Neural cell (in vitro differentiated cells): ENCODE measurements at regions not wholly inside any gene's neighbourhood (a gene's known extent, or its start where the extent isn't known, plus 50 kb on each side); places are given as distances from the start of the nearest gene placed in this dataset.

Source experiments
- H2AFZ ChIP-seq: fragments of 200-600, 300-800 bp; sonication (generic), shearing (Covaris generic); 2 replicates; pipeline ENCODE4 v1.6.0; 2014; ENCODE audit warnings: low read depth, mild to moderate bottlenecking, antibody characterized with exemption, low read length, moderate library complexity
- H3F3A ChIP-seq: fragments of 200-600 bp; shearing (Covaris generic); 2 replicates; pipeline ENCODE4 v1.6.1; 2016; ENCODE audit warnings: mild to moderate bottlenecking, moderate library complexity, mixed read lengths, antibody characterized with exemption, low read length; ENCODE audit not compliant: insufficient read depth, poor library complexity, severe bottlenecking
- H3K27ac ChIP-seq: fragments of 200-600, 300-800 bp; sonication (generic), shearing (Covaris generic); 2 replicates; pipeline ENCODE4 v1.5.1; 2014; ENCODE audit warnings: mild to moderate bottlenecking, low read length, moderate library complexity
- H3K27me3 ChIP-seq: fragments of 300-800, 200-600 bp; sonication (generic), shearing (Covaris generic); 2 replicates; pipeline ENCODE4 v1.6.0; 2014; ENCODE audit warnings: mild to moderate bottlenecking, low read depth, low read length, moderate library complexity; ENCODE audit not compliant: insufficient read depth
- H3K36me3 ChIP-seq: fragments of 300-800, 200-600 bp; sonication (generic), shearing (Covaris generic); 2 replicates; pipeline ENCODE4 v1.5.1; 2014; ENCODE audit warnings: mild to moderate bottlenecking, antibody characterized with exemption, low read length, moderate library complexity; ENCODE audit not compliant: insufficient read depth
- H3K4me2 ChIP-seq: fragments of 300-800, 200-600 bp; sonication (generic), shearing (Covaris generic); 2 replicates; pipeline ENCODE4 v1.6.0; 2014; ENCODE audit warnings: mild to moderate bottlenecking, low read length
- H3K4me3 ChIP-seq: fragments of 300-800, 200-600 bp; sonication (generic), shearing (Covaris generic); 2 replicates; pipeline ENCODE4 v1.5.1; 2014; ENCODE audit warnings: mild to moderate bottlenecking, low read length, moderate library complexity
- H3K79me2 ChIP-seq: fragments of 200-600 bp; shearing (Covaris generic); replicated peaks from 2 replicates; pipeline ENCODE4 v1.6.0; 2014; ENCODE audit warnings: mild to moderate bottlenecking, low read length, moderate library complexity; ENCODE audit not compliant: insufficient read depth
- H3K9ac ChIP-seq: fragments of 300-800, 200-600 bp; sonication (generic), shearing (Covaris generic); 2 replicates; pipeline ENCODE4 v1.6.1; 2016; ENCODE audit warnings: mild to moderate bottlenecking, low read length, mixed read lengths
- H3K9me2 ChIP-seq: fragments of 200-600 bp; shearing (Covaris generic); 2 replicates; pipeline ENCODE4 v1.6.1; 2016; ENCODE audit warnings: mild to moderate bottlenecking, low read length, mixed read lengths; ENCODE audit not compliant: insufficient read depth
- H3K9me3 ChIP-seq: fragments of 200-600, 300-800 bp; sonication (generic), shearing (Covaris generic); 2 replicates; pipeline ENCODE4 v1.6.1; 2016; ENCODE audit warnings: mild to moderate bottlenecking, mixed run types, low read length, moderate library complexity, mixed read lengths
- H4K20me1 ChIP-seq: fragments of 200-600 bp; shearing (Covaris generic); 2 replicates; pipeline ENCODE4 v1.6.1; 2016; ENCODE audit warnings: mild to moderate bottlenecking, mixed run types; ENCODE audit not compliant: insufficient read depth
- EP300 ChIP-seq: fragments of 450-650 bp; conservative IDR thresholded peaks from 2 replicates; pipeline ENCODE4 v1.6.1; 2014; ENCODE audit warnings: antibody characterized with exemption, mild to moderate bottlenecking, moderate library complexity; ENCODE audit not compliant: poor library complexity, severe bottlenecking
- EZH2 ChIP-seq: fragments of 200-600, 300-800 bp; shearing (Covaris generic), sonication (generic); IDR thresholded peaks from 2 replicates; pipeline ENCODE4 v1.6.1; 2014; ENCODE audit warnings: antibody characterized with exemption, low read length, borderline replicate concordance, mild to moderate bottlenecking; ENCODE audit not compliant: insufficient read depth, poor library complexity, severe bottlenecking
- MXI1 ChIP-seq: fragments of 450-650 bp; conservative IDR thresholded peaks from 2 replicates; pipeline ENCODE4 v1.6.1; 2014; ENCODE audit warnings: antibody characterized with exemption, mild to moderate bottlenecking; ENCODE audit not compliant: poor library complexity, severe bottlenecking
- POLR2AphosphoS5 ChIP-seq: IDR thresholded peaks from 2 replicates; pipeline ENCODE4 v1.6.1; 2012
- RAD21 ChIP-seq: fragments of 450-650 bp; conservative IDR thresholded peaks from 2 replicates; pipeline ENCODE4 v1.6.1; 2014; ENCODE audit warnings: antibody characterized with exemption, mild to moderate bottlenecking, moderate library complexity
- REST ChIP-seq: IDR thresholded peaks from 2 replicates; pipeline ENCODE4 v1.6.1; 2012; ENCODE audit warnings: borderline replicate concordance
- SMC3 ChIP-seq: fragments of 450-650 bp; conservative IDR thresholded peaks from 2 replicates; pipeline ENCODE4 v1.6.1; 2014; ENCODE audit warnings: antibody characterized with exemption, mild to moderate bottlenecking, moderate library complexity; ENCODE audit not compliant: poor library complexity
- TAF1 ChIP-seq: IDR thresholded peaks from 2 replicates; pipeline ENCODE4 v1.6.1; 2012; ENCODE audit warnings: low read depth
- TF ChIP-seq, protein P1 (sequence below): fragments of 450-650 bp; IDR thresholded peaks from 2 replicates; pipeline ENCODE4 v1.5.1; 2014; ENCODE audit warnings: antibody characterized with exemption, mild to moderate bottlenecking, moderate library complexity; ENCODE audit not compliant: poor library complexity, severe bottlenecking

GRCh38 chr5:3024554-3024953, 273.1 kb upstream of the IRX2 start:
- H4K20me1 ChIP-seq = no peaks in the 10 kb centered on the region
- no peak overlapping the region for H2AFZ ChIP-seq
- H3K36me3 ChIP-seq = no peaks in the 10 kb centered on the region
- no peak overlapping the region for H3K27ac ChIP-seq
- no peak overlapping the region for H3K4me2 ChIP-seq
- no peak overlapping the region for H3K9ac ChIP-seq
- no peak overlapping the region for H3K4me3 ChIP-seq
- H3F3A ChIP-seq = no peaks in the 10 kb centered on the region
- no peaks in the 10 kb centered on the region for H3K9me3 ChIP-seq
- no peaks in the 10 kb centered on the region for H3K79me2 ChIP-seq
- no peaks in the 10 kb centered on the region for H3K9me2 ChIP-seq
- TF ChIP-seq REST = no peak
- no peaks in the 10 kb centered on the region for H3K27me3 ChIP-seq

DNA sequence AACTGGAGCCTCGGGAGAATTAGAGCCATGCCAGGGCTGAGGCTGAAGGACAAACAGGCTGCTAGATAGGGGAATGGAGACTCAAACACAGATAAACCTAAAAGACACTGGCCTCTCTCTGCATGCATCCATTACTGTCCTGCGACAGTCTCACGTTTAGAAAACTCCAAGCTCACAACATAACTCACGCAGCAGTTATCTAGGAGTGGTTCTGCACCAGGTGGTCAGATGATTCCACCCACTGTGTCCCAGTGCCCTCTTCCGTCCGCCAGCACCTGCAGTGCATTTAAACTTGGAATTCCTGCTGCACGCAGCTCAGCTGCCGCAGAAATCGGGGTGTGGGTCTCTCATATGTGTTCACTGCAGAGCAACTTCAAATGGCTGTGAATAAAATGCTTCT, 272.6 kb upstream of the IRX2 start:
- no peak overlapping the region for H3K4me2 ChIP-seq
- no peak overlapping the region for H3K27ac ChIP-seq
- H3K79me2 ChIP-seq = no peaks in the 10 kb centered on the region
- no peaks in the 10 kb centered on the region for H3K9me2 ChIP-seq
- no peaks in the 10 kb centered on the region for H3K9me3 ChIP-seq
- H3K27me3 ChIP-seq = no peaks in the 10 kb centered on the region
- H3K4me3 ChIP-seq = no peak overlapping the region
- no peak overlapping the region for H3K9ac ChIP-seq
- no peak overlapping the region for H2AFZ ChIP-seq
- TF ChIP-seq REST (no peak), POLR2AphosphoS5 (no peak), EZH2 (no peak), TAF1 (no peak), MXI1 (no peak), RAD21 (no peak), SMC3 (no peak), EP300 (no peak)
- TF ChIP-seq, protein P1, sequence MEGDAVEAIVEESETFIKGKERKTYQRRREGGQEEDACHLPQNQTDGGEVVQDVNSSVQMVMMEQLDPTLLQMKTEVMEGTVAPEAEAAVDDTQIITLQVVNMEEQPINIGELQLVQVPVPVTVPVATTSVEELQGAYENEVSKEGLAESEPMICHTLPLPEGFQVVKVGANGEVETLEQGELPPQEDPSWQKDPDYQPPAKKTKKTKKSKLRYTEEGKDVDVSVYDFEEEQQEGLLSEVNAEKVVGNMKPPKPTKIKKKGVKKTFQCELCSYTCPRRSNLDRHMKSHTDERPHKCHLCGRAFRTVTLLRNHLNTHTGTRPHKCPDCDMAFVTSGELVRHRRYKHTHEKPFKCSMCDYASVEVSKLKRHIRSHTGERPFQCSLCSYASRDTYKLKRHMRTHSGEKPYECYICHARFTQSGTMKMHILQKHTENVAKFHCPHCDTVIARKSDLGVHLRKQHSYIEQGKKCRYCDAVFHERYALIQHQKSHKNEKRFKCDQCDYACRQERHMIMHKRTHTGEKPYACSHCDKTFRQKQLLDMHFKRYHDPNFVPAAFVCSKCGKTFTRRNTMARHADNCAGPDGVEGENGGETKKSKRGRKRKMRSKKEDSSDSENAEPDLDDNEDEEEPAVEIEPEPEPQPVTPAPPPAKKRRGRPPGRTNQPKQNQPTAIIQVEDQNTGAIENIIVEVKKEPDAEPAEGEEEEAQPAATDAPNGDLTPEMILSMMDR = no peak
- no peaks in the 10 kb centered on the region for H3F3A ChIP-seq
- no peaks in the 10 kb centered on the region for H3K36me3 ChIP-seq
- H4K20me1 ChIP-seq = no peaks in the 10 kb centered on the region
